HL-60 (cell line): ENCODE measurements at regions not wholly inside any gene's neighbourhood (a gene's known extent, or its start where the extent isn't known, plus 50 kb on each side); places are given as distances from the start of the nearest gene placed in this dataset.

Experiments
- GABPA ChIP-seq: IDR thresholded peaks from 2 replicates; pipeline ENCODE4 v1.6.1; 2012; ENCODE audit warnings: low read depth
- POLR2AphosphoS5 ChIP-seq: IDR thresholded peaks from 2 replicates; pipeline ENCODE4 v1.6.1; 2012; ENCODE audit warnings: low read depth
- TF ChIP-seq, protein P1 (sequence below): IDR thresholded peaks from one replicate; pipeline ENCODE4 v1.5.1; 2011; ENCODE audit warnings: low read length, control low read depth, inconsistent platforms; ENCODE audit not compliant: insufficient read depth
- TF ChIP-seq, protein P2 (sequence below): IDR thresholded peaks from 2 replicates; pipeline ENCODE4 v1.6.1; 2012; ENCODE audit warnings: low read depth; ENCODE audit not compliant: insufficient replicate concordance

DNA sequence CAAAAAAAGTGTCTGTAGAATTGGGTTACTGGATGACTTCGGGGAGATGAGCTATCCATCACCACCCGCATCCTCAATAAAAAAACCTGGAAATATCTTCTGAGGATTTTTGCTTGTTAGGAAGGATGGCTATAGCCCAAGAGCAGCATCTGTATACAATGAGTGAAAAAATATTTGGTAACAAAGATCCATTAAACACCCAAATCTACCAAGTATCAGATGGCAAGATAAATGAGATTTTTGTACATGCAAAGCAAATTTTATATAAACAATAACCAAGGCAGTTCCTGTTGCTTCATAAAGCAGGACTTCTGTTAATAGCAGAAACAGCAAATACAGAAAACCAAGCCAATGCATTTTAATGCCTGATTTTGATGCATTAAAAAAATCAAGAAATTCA lies 166.6 kb downstream of the SLC28A3 start:
- TF ChIP-seq, protein P1, sequence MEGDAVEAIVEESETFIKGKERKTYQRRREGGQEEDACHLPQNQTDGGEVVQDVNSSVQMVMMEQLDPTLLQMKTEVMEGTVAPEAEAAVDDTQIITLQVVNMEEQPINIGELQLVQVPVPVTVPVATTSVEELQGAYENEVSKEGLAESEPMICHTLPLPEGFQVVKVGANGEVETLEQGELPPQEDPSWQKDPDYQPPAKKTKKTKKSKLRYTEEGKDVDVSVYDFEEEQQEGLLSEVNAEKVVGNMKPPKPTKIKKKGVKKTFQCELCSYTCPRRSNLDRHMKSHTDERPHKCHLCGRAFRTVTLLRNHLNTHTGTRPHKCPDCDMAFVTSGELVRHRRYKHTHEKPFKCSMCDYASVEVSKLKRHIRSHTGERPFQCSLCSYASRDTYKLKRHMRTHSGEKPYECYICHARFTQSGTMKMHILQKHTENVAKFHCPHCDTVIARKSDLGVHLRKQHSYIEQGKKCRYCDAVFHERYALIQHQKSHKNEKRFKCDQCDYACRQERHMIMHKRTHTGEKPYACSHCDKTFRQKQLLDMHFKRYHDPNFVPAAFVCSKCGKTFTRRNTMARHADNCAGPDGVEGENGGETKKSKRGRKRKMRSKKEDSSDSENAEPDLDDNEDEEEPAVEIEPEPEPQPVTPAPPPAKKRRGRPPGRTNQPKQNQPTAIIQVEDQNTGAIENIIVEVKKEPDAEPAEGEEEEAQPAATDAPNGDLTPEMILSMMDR, result no peak
- TF ChIP-seq POLR2AphosphoS5 (no peak), GABPA (no peak)
- TF ChIP-seq, protein P2, sequence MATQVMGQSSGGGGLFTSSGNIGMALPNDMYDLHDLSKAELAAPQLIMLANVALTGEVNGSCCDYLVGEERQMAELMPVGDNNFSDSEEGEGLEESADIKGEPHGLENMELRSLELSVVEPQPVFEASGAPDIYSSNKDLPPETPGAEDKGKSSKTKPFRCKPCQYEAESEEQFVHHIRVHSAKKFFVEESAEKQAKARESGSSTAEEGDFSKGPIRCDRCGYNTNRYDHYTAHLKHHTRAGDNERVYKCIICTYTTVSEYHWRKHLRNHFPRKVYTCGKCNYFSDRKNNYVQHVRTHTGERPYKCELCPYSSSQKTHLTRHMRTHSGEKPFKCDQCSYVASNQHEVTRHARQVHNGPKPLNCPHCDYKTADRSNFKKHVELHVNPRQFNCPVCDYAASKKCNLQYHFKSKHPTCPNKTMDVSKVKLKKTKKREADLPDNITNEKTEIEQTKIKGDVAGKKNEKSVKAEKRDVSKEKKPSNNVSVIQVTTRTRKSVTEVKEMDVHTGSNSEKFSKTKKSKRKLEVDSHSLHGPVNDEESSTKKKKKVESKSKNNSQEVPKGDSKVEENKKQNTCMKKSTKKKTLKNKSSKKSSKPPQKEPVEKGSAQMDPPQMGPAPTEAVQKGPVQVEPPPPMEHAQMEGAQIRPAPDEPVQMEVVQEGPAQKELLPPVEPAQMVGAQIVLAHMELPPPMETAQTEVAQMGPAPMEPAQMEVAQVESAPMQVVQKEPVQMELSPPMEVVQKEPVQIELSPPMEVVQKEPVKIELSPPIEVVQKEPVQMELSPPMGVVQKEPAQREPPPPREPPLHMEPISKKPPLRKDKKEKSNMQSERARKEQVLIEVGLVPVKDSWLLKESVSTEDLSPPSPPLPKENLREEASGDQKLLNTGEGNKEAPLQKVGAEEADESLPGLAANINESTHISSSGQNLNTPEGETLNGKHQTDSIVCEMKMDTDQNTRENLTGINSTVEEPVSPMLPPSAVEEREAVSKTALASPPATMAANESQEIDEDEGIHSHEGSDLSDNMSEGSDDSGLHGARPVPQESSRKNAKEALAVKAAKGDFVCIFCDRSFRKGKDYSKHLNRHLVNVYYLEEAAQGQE, result no peak
